GM12878 (cell line): ENCODE measurements at regions not wholly inside any gene's neighbourhood (a gene's known extent, or its start where the extent isn't known, plus 50 kb on each side); places are given as distances from the start of the nearest gene placed in this dataset.

Experiments used
- ATAC-seq: fragments of 200-7000 bp; cut with Tn5 transposase; 3 replicates; pipeline ENCODE4 v1.9.1; 2020; ENCODE audit warnings: mild to moderate bottlenecking, moderate library complexity
- BruUV-seq: library from RNA; stranded (reverse); fragments of 400-500 nt; replicated peaks from 2 replicates; lab custom pipeline; 2021; lab: Mats Ljungman, UMichigan
- CTCF ChIA-PET: fragments of 300-600 bp; sonication (Branson Sonifier 250); formaldehyde crosslinking; extraction: SDS; loops from one replicate; lab custom pipeline; 2021; ENCODE audit warnings: inconsistent platforms; lab: Yijun Ruan, JAX
- POLR2A ChIA-PET: fragments of 350-600 bp; formaldehyde crosslinking; extraction: SDS; loops from one replicate; lab custom pipeline; 2021; ENCODE audit warnings: inconsistent platforms; lab: Charles Lee
- RAD21 ChIA-PET: fragments of 300-600 bp; sonication (Branson Sonifier 250); formaldehyde crosslinking; loops from one replicate; lab custom pipeline; 2023; ENCODE audit warnings: antibody characterized with exemption; ENCODE audit not compliant: unreplicated experiment; lab: Charles Lee
- SMC1A ChIA-PET: fragments of 300-600 bp; sonication (Branson Sonifier 250); formaldehyde crosslinking; loops from one replicate; lab custom pipeline; 2023; ENCODE audit not compliant: unreplicated experiment, uncharacterized antibody; lab: Charles Lee
- DNase-seq: peaks from one replicate; pipeline ENCODE4 v3.0.0-alpha.2; 2011; ENCODE audit warnings: low read depth, low spot score
- FAIRE-seq: peaks from 3 replicates; lab custom pipeline; 2011; peaks lifted over from hg19 to GRCh38; lab: Jason Lieb, UNC
- H2AFZ ChIP-seq: 2 replicates; pipeline ENCODE4 v1.6.0; 2011; ENCODE audit warnings: low read depth, low read length, control low read depth; ENCODE audit not compliant: control insufficient read depth
- H3K27ac ChIP-seq: 2 replicates; pipeline ENCODE4 v1.5.1; 2011; ENCODE audit warnings: control low read depth; ENCODE audit not compliant: control insufficient read depth, insufficient read depth
- H3K27me3 ChIP-seq, 2 experiments: replicated peaks in 1 of 2; 2 replicates each; pipeline versions ENCODE4 v1.6.0 to v1.6.1; 2011; ENCODE audit warnings: low read length in 1 of 2; ENCODE audit not compliant: control insufficient read depth in 2 of 2, insufficient read depth in 2 of 2
- H3K36me3 ChIP-seq, 2 experiments: 2 replicates each; pipeline ENCODE4 v1.5.1; 2011; ENCODE audit warnings: low read length in 1 of 2; ENCODE audit not compliant: control insufficient read depth in 2 of 2, insufficient read depth in 2 of 2
- H3K4me1 ChIP-seq: 2 replicates; pipeline ENCODE4 v1.6.1; 2011; ENCODE audit warnings: mild to moderate bottlenecking, low read length, moderate library complexity, mixed read lengths; ENCODE audit not compliant: control insufficient read depth, insufficient read depth
- H3K4me2 ChIP-seq: 2 replicates; pipeline ENCODE4 v1.6.0; 2011; ENCODE audit warnings: control low read depth; ENCODE audit not compliant: control insufficient read depth, insufficient read depth
- H3K4me3 ChIP-seq: fragments of 200-600 bp; sonication (generic); 2 replicates; pipeline ENCODE4 v1.5.1; 2016
- H3K79me2 ChIP-seq: 2 replicates; pipeline ENCODE4 v1.6.0; 2011; ENCODE audit warnings: low read length; ENCODE audit not compliant: control insufficient read depth, insufficient read depth
- H3K9ac ChIP-seq: 2 replicates; pipeline ENCODE4 v1.8.0; 2011; ENCODE audit warnings: low read length, control low read depth, mixed read lengths; ENCODE audit not compliant: control insufficient read depth, insufficient read depth
- H3K9me3 ChIP-seq: replicated peaks from 3 replicates; pipeline ENCODE4 v1.5.1; 2011; ENCODE audit warnings: mild to moderate bottlenecking, low read length; ENCODE audit not compliant: control insufficient read depth, insufficient read depth
- H4K20me1 ChIP-seq: 2 replicates; pipeline ENCODE4 v1.6.0; 2011; ENCODE audit not compliant: control insufficient read depth, insufficient read depth
- BCL11A ChIP-seq: IDR thresholded peaks from 2 replicates; pipeline ENCODE4 v1.6.1; 2011; ENCODE audit warnings: low read depth, low read length
- CEBPZ ChIP-seq: fragments of 150-350 bp; IDR thresholded peaks from 2 replicates; pipeline ENCODE4 v1.6.1; 2016; ENCODE audit warnings: low read depth, low read length
- CTCF ChIP-seq, 3 experiments: IDR thresholded peaks in 2 of 3; conservative IDR thresholded peaks in 1 of 3; 2 replicates each; pipeline ENCODE4 v1.5.1; 2011; ENCODE audit warnings: low read depth in 3 of 3, low read length in 3 of 3, mild to moderate bottlenecking in 3 of 3, control low read depth in 2 of 3, moderate library complexity in 2 of 3, inconsistent platforms in 1 of 3, mixed read lengths in 1 of 3; ENCODE audit not compliant: control insufficient read depth in 2 of 3, insufficient read depth in 1 of 3; ENCODE audit errors: extremely low read depth in 1 of 3
- ETV6 ChIP-seq, 2 experiments: fragments of 450-650 bp in 1 of 2; IDR thresholded peaks in 1 of 2; conservative IDR thresholded peaks in 1 of 2; 2 replicates each; pipeline ENCODE4 v1.6.1; 2014; ENCODE audit warnings: antibody characterized with exemption in 1 of 2, borderline replicate concordance in 1 of 2, low read depth in 1 of 2, mild to moderate bottlenecking in 1 of 2, moderate library complexity in 1 of 2
- NKRF ChIP-seq: fragments of 450-650 bp; conservative IDR thresholded peaks from 2 replicates; pipeline ENCODE4 v1.6.1; 2017; ENCODE audit warnings: mild to moderate bottlenecking, moderate library complexity
- RAD21 ChIP-seq: IDR thresholded peaks from 2 replicates; pipeline ENCODE4 v1.6.1; 2011; ENCODE audit warnings: mild to moderate bottlenecking, low read depth, low read length, moderate library complexity; ENCODE audit not compliant: insufficient read depth
- RUNX3 ChIP-seq: IDR thresholded peaks from 2 replicates; pipeline ENCODE4 v1.6.1; 2012; ENCODE audit warnings: low read length, inconsistent platforms
- SUPT20H ChIP-seq: IDR thresholded peaks from 2 replicates; pipeline ENCODE4 v1.6.1; 2011; ENCODE audit warnings: low read depth, mild to moderate bottlenecking, low read length, moderate library complexity, borderline replicate concordance; ENCODE audit not compliant: control insufficient read depth
- YY1 ChIP-seq: IDR thresholded peaks from 2 replicates; pipeline ENCODE4 v1.6.1; 2011; ENCODE audit warnings: low read depth, mild to moderate bottlenecking, low read length
- WGBS: methylation state at CpG from one replicate; pipeline ENCODE4 v1.1.6; 2016; ENCODE audit warnings: low lambda C conversion rate; ENCODE audit not compliant: insufficient replicate concordance, insufficient coverage; ENCODE audit errors: missing lambda C conversion rate; 5-methylcytosine and 5-hydroxymethylcytosine counted together
- in situ Hi-C: fragments of 300-500 bp; cut with MboI; formaldehyde crosslinking; loops from 9 replicates; pipeline ENCODE4 v1.14.3; 2018; ENCODE audit warnings: mixed read lengths
- intact Hi-C: fragments of 100-400 bp; cut with micrococcal nuclease; formaldehyde crosslinking; loops from one replicate; pipeline ENCODE4 v1.14.2; 2022; ENCODE audit not compliant: unreplicated experiment

GRCh38 chr10:128631801-128632241 is 505.6 kb upstream of the MKI67 start:
- POLR2A ChIA-PET: no interaction called here
- TF ChIP-seq ETV6 (conservative IDR thresholded peaks at IDR 0.05 in 1 of 2, IDR thresholded peaks at IDR 0.05 in 1 of 2; ENCODE audit: borderline replicate concordance in 1 of 2, low read depth in 1 of 2) (no peak), SUPT20H (no peak), RUNX3 (peak; percentile 54), CEBPZ (no peak), RAD21 (peak; percentile 19; the same call in 1 of the 2 replicates), YY1 (no peak), BCL11A (no peak), CTCF (IDR thresholded peaks at IDR 0.05 in 2 of 3, conservative IDR thresholded peaks at IDR 0.05 in 1 of 3; ENCODE audit: control insufficient read depth in 2 of 3, extremely low read depth in 1 of 3, insufficient read depth in 1 of 3, low read depth in 3 of 3, low read length in 3 of 3) (peak; percentile 40 to 57 (median 48)), NKRF (no peak)
- TF ChIP-seq, all 136 proteins: peak for 3
- in situ Hi-C loops (no loop called here), intact Hi-C loops (loop anchor here (5.0 kb wide), 1 partner anchor 230 kb away; no protein-coding TSS in a partner anchor)
- Histone ChIP-seq H3K79me2 (no peaks in the 10 kb centered on the region), H4K20me1 (no peaks in the 10 kb centered on the region), H3K36me3 (no peaks in the 10 kb centered on the region), H3K9me3 (no peaks in the 10 kb centered on the region), H3K9ac (no peak overlapping the region), H3K4me2 (no peak overlapping the region), H3K4me1 (no peaks in the 10 kb centered on the region), H3K27ac (no peak overlapping the region), H3K27me3 (peaks cover 0 to 1% of the 10 kb centered on the region in 2 experiments; a peak in 1 of 4 replicates), H3K4me3 (no peak overlapping the region), H2AFZ (no peak overlapping the region)
- ATAC-seq (no peak), DNase-seq (no peak), FAIRE-seq (no peak)
- 47% methylated on average over 12 of the region's 12 CpGs for WGBS
- ChIA-PET CTCF (interaction anchor here (0.6 to 1.5 kb wide), 2 partner anchors 170 to 1495 kb away, joined by 3 read pairs; no protein-coding TSS in a partner anchor), RAD21 (no interaction called here), SMC1A (interaction anchor here (0.9 to 1.1 kb wide), 2 partner anchors 11 to 1496 kb away, joined by 3 read pairs; no protein-coding TSS in a partner anchor)
- BruUV-seq: no TSS peak
